RWPE1 (cell line): ENCODE measurements at regions not wholly inside any gene's neighbourhood (a gene's known extent, or its start where the extent isn't known, plus 50 kb on each side); places are given as distances from the start of the nearest gene placed in this dataset.
"Not testable (repeated sequence)": the region's sequence is repeated elsewhere in the genome, so short reads cannot be mapped to it uniquely, and the experiment has no call there.

ENCODE experiments used
- CTCF ChIA-PET: fragments of 350-600 bp; sonication (Branson Sonifier 250); formaldehyde crosslinking; extraction: SDS; loops from one replicate; lab custom pipeline; 2021; lab: Yijun Ruan, JAX
- POLR2A ChIA-PET: fragments of 400-600 bp; formaldehyde crosslinking; extraction: SDS; loops from one replicate; lab custom pipeline; 2020; ENCODE audit warnings: antibody characterized with exemption; ENCODE audit not compliant: low non-redundant PET; lab: Yijun Ruan, JAX
- DNase-seq: peaks from one replicate; pipeline ENCODE4 v3.0.0; 2012; ENCODE audit warnings: low spot score
- H3K27ac ChIP-seq: fragments of 450-650 bp; 2 replicates; pipeline ENCODE4 v1.5.1; 2017
- CTCF ChIP-seq: fragments of 450-650 bp; conservative IDR thresholded peaks from 2 replicates; pipeline ENCODE4 v1.5.1; 2017; ENCODE audit warnings: low read depth, mild to moderate bottlenecking

DNA sequence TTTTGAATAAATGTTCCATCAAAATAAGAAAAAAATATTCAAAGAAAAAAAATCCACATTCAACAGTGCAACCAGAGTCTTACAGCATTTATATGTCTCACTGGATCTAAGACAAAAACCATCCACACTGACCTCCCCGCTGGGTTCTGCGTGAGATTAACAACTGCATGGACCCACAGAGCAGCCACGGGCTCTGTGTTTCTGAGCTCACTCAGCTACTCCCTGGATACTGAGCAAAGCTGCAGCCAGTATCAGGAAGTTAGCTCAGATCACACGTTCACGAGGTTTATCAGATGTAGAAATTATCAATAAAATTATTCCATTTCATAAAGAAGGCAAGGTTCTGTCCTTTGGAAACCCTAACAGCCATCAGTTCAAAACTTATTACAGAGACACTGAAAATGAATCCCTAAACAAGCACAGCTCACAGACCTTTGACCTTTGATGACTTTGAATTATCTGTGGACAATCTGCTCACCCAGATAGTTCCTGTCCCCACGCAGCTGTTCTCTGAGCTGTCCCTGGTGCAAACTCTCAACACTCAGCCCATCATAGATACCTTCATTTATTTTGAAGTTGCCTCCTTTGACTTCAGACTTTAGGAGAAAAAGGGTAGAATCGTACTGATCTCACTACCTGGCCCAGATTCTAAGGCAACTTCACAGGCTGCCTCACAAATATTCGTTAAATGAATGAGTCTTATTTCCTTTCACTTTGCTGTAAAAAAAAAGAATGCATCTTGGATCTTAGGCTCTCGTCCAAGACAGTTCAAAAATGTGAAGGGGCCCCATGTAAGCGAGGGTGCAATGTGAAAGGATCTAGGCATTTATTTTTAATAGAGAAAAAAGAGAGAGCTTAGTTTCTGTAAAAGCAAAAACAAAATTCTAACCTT, 67.7 kb upstream of the SVIL start:
- ChIA-PET POLR2A (interaction anchor here (0.8 kb wide), 1 partner anchor 1050 kb away, joined by 5 read pairs; no protein-coding TSS in a partner anchor), CTCF (interaction anchor here (0.6 kb wide), 1 partner anchor 556 kb away, joined by 5 read pairs; no protein-coding TSS in a partner anchor)
- no peak for TF ChIP-seq CTCF

GRCh38 chr10:29701306-29701705, 66.5 kb upstream of the SVIL start:
- no peak for DNase-seq
- ChIA-PET CTCF (no interaction called here), POLR2A (no interaction called here)
- no peak overlapping the region for H3K27ac ChIP-seq
- TF ChIP-seq CTCF, result no peak

More for the DNA sequence above, 67.7 kb upstream of the SVIL start:
- no peak overlapping the region for H3K27ac ChIP-seq
- DNase-seq, result no peak

DNA sequence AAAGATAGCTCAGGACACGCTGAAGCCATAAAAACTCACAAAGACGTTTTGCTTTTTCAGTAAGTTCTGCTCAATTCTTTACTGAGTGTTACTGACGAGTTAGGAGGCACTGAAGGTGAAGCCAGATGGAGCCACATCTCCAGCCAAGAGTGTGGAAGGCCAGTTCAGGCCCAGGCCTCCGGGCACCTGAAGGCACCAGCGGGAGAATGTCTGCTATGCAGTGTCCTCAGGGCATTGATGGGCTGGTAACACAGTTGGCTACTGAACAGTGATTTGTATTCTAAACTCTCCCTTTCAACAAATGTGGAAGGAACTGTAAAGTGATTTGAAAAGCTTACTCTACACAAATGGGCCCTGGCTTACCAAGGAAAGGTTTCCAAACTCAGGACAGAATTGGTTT, 64.8 kb upstream of the SVIL start:
- H3K27ac ChIP-seq, result no peak overlapping the region; the same call in 1 of the 2 replicates
- DNase-seq, result no peak
- POLR2A ChIA-PET, result interaction anchor here (0.6 kb wide), 1 partner anchor 36 kb away, joined by 3 read pairs; no protein-coding TSS in a partner anchor
- TF ChIP-seq CTCF, result no peak
- CTCF ChIA-PET, result no interaction called here

GRCh38 chr10:29698773-29699490, 64.2 kb upstream of the SVIL start:
- ChIA-PET CTCF (interaction anchor here (0.6 kb wide), 1 partner anchor 15 kb away, joined by 3 read pairs; no protein-coding TSS in a partner anchor), POLR2A (interaction anchor here (0.6 kb wide), 1 partner anchor 37 kb away, joined by 3 read pairs; no protein-coding TSS in a partner anchor)
- DNase-seq, result no peak
- no peak overlapping the region; the same call in 1 of the 2 replicates for H3K27ac ChIP-seq
- TF ChIP-seq CTCF, result no peak

- CTCF ChIA-PET, DNase-seq, H3K27ac ChIP-seq, POLR2A ChIA-PET: not testable (repeated sequence)
Observed at GRCh38 chr10:29696581-29696980, 61.8 kb upstream of the SVIL start.

DNA sequence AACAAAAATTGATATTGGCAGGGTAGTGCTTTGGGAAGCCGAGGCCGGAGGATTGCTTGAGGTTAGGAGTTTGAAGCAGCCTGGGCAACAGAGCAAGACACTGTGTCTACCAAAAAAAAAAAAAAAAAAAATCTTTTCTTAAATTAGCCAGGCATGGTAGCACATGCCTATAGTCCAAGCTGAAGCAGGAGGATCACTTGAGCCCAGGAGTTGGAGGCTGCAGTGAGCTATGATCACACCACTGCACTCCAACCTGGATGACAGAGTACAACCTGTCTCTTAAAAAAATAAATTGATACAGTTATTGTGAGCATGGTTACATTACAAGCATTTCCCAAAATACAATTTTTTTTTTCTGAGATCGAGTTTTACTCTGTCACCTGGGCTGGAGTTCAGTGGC, 59.4 kb upstream of the SVIL start:
- ChIA-PET POLR2A (no interaction called here), CTCF (interaction anchor here (0.6 to 0.8 kb wide), 2 partner anchors 18 to 95 kb away, joined by 3 to 6 read pairs; no protein-coding TSS in a partner anchor)

More for the DNA sequence above, 59.4 kb upstream of the SVIL start:
- no peak for DNase-seq
- TF ChIP-seq CTCF, result no peak
- no peak overlapping the region for H3K27ac ChIP-seq
